Motor neuron (in vitro differentiated cells): ENCODE measurements at regions not wholly inside any gene's neighbourhood (a gene's known extent, or its start where the extent isn't known, plus 50 kb on each side); places are given as distances from the start of the nearest gene placed in this dataset.

ENCODE experiments used
- ATAC-seq, 8 experiments: fragments of 200-7000 bp; cut with Tn5 transposase; replicated peaks in 6 of 8; 2 replicates each; pipeline ENCODE4 v1.8.0; 2021; ENCODE audit warnings: mild to moderate bottlenecking in 8 of 8, moderate library complexity in 8 of 8
- H3K27ac ChIP-seq, 2 donors: fragments of 250-450 bp; sonication (Bioruptor Pico); 2 replicates each; pipeline ENCODE4 v1.9.0; 2021; ENCODE audit warnings: antibody characterized with exemption in 2 of 2, mild to moderate bottlenecking in 2 of 2, moderate library complexity in 1 of 2
- H3K4me1 ChIP-seq, 2 donors: fragments of 250-450 bp; sonication (Bioruptor Pico); replicated peaks in 1 of 2; 2 replicates each; pipeline ENCODE4 v1.6.1; 2021; ENCODE audit warnings: antibody characterized with exemption in 2 of 2, mild to moderate bottlenecking in 2 of 2, moderate library complexity in 1 of 2
- H3K4me3 ChIP-seq, 5 donors: fragments of 250-450 bp; sonication (Bioruptor Pico); 2 replicates each; pipeline ENCODE4 v1.9.0; 2021; ENCODE audit warnings: antibody characterized with exemption in 5 of 5, mild to moderate bottlenecking in 5 of 5, moderate library complexity in 4 of 5
- WGBS, 10 experiments: fragments of 450-650 bp; shearing (Covaris generic); methylation state at CpG; one replicate each; pipeline ENCODE4 v1.0.0; 2022; 5-methylcytosine and 5-hydroxymethylcytosine counted together
- in situ Hi-C, 9 experiments: fragments of 400-800 bp; cut with MboI; loops; one replicate each; pipeline ENCODE4 v1.15.0; 2021; ENCODE audit warnings: low sequenced_read_pairs in 9 of 9, low pct_unique_long_range_greater_than_20kb in 2 of 9; ENCODE audit not compliant: unreplicated experiment in 9 of 9

GRCh38 chr4:71171592-71171991 lies 167.2 kb upstream of the SLC4A4 start:
- Histone ChIP-seq H3K4me3 (no peak overlapping the region), H3K4me1 (no peaks in the 10 kb centered on the region), H3K27ac (no peak overlapping the region)
- in situ Hi-C loops = no loop called here
- no peak for ATAC-seq
- 80 to 100% (median 100%) methylated on average over 1 to 2 of the region's 2 CpGs; no CpG with 5 or more reads in 2 of the 10 experiments for WGBS, 10 experiments

- H3K27ac ChIP-seq = no peak overlapping the region
- no peak overlapping the region for H3K4me3 ChIP-seq
- ATAC-seq = no peak
- peaks cover 0 to 4% of the 10 kb centered on the region in 2 donors for H3K4me1 ChIP-seq
- in situ Hi-C loops = no loop called here
- 17 to 100% (median 92%) methylated on average over 1 of the region's 1 CpG; no CpG with 5 or more reads in 4 of the 10 experiments for WGBS, 10 experiments
These were observed 157.5 kb upstream of the SLC4A4 start for GRCh38 chr4:71181332-71181731.

GRCh38 chr4:71184195-71184781 lies 154.5 kb upstream of the SLC4A4 start:
- in situ Hi-C loops = no loop called here
- Histone ChIP-seq H3K4me3 (no peak overlapping the region), H3K27ac (no peak overlapping the region), H3K4me1 (peaks cover 0 to 4% of the 10 kb centered on the region in 2 donors)
- WGBS, 10 experiments = 6 to 67% (median 30%) methylated on average over 4 to 10 of the region's 10 CpGs
- peak in 2 of 8 experiments; percentile 15 to 24 for ATAC-seq

GRCh38 chr4:71185037-71185436 lies 153.8 kb upstream of the SLC4A4 start:
- no peak for ATAC-seq
- 43 to 100% (median 88%) methylated on average over 1 to 3 of the region's 3 CpGs; no CpG with 5 or more reads in 1 of the 10 experiments for WGBS, 10 experiments
- Histone ChIP-seq H3K4me3 (no peak overlapping the region), H3K27ac (no peak overlapping the region), H3K4me1 (peaks cover 0 to 4% of the 10 kb centered on the region in 2 donors)
- in situ Hi-C loops = no loop called here

GRCh38 chr4:71186257-71186565 lies 152.6 kb upstream of the SLC4A4 start:
- Histone ChIP-seq H3K4me3 (peak overlapping the region; percentile 62 to 87 (median 78)), H3K27ac (no peak overlapping the region), H3K4me1 (peaks cover 0 to 4% of the 10 kb centered on the region in 2 donors)
- ATAC-seq = no peak
- WGBS, 10 experiments = 0 to 21% (median 4%) methylated on average over 1 to 6 of the region's 11 CpGs; no CpG with 5 or more reads in 2 of the 10 experiments
- in situ Hi-C loops = no loop called here

- in situ Hi-C loops = no loop called here
- 0% methylated on average over 2 of the region's 105 CpGs; no CpG with 5 or more reads in 9 of the 10 experiments for WGBS, 10 experiments
These were observed 152.0 kb upstream of the SLC4A4 start for GRCh38 chr4:71186566-71187403.

GRCh38 chr4:71187404-71188155 lies 151.2 kb upstream of the SLC4A4 start:
- Histone ChIP-seq H3K4me3 (peak overlapping the region; percentile 62 to 87 (median 78)), H3K4me1 (peaks cover 0 to 4% of the 10 kb centered on the region in 2 donors), H3K27ac (peak overlapping the region in 1 of 2 donors; percentile 69)
- WGBS, 10 experiments = 0 to 60% (median 0%) methylated on average over 1 to 20 of the region's 45 CpGs; no CpG with 5 or more reads in 2 of the 10 experiments
- in situ Hi-C loops = no loop called here
- peak; percentile 16 to 52 (median 28) for ATAC-seq

More at GRCh38 chr4:71186566-71187403, 152.0 kb upstream of the SLC4A4 start:
- Histone ChIP-seq H3K27ac (peak overlapping the region in 1 of 2 donors; percentile 69), H3K4me1 (peaks cover 0 to 4% of the 10 kb centered on the region in 2 donors), H3K4me3 (peak overlapping the region; percentile 62 to 87 (median 78))
- ATAC-seq = peak; percentile 66 to 86 (median 82)

GRCh38 chr4:71188156-71188640 lies 150.6 kb upstream of the SLC4A4 start:
- WGBS, 10 experiments = 0 to 21% (median 7%) methylated on average over 2 to 7 of the region's 7 CpGs
- in situ Hi-C loops = no loop called here
- Histone ChIP-seq H3K27ac (no peak overlapping the region), H3K4me3 (peak overlapping the region; percentile 62 to 87 (median 78)), H3K4me1 (peaks cover 0 to 4% of the 10 kb centered on the region in 2 donors)
- no peak for ATAC-seq

- Histone ChIP-seq H3K4me3 (peak overlapping the region in 1 of 5 donors; percentile 87), H3K4me1 (peaks cover 0 to 4% of the 10 kb centered on the region in 2 donors), H3K27ac (no peak overlapping the region)
- no peak for ATAC-seq
- in situ Hi-C loops = no loop called here
- 40 to 100% (median 88%) methylated on average over 1 of the region's 1 CpG; no CpG with 5 or more reads in 3 of the 10 experiments for WGBS, 10 experiments
These were observed 149.9 kb upstream of the SLC4A4 start for GRCh38 chr4:71188951-71189350.

- in situ Hi-C loops = no loop called here
- Histone ChIP-seq H3K4me1 (peaks cover 0 to 2% of the 10 kb centered on the region in 2 donors), H3K4me3 (no peak overlapping the region), H3K27ac (no peak overlapping the region)
- WGBS, 10 experiments = 38 to 98% (median 74%) methylated on average over 3 to 6 of the region's 6 CpGs; no CpG with 5 or more reads in 1 of the 10 experiments
- ATAC-seq = no peak
These were observed 149.3 kb upstream of the SLC4A4 start for GRCh38 chr4:71189471-71189870.

GRCh38 chr4:71194454-71194853 lies 144.4 kb upstream of the SLC4A4 start:
- in situ Hi-C loops = no loop called here
- Histone ChIP-seq H3K4me1 (no peaks in the 10 kb centered on the region), H3K4me3 (no peak overlapping the region), H3K27ac (no peak overlapping the region)
- ATAC-seq = no peak
- 17 to 100% (median 75%) methylated on average over 1 of the region's 1 CpG; no CpG with 5 or more reads in 2 of the 10 experiments for WGBS, 10 experiments

- ATAC-seq = peak in 1 of 8 experiments; percentile 40
These were observed 142.9 kb upstream of the SLC4A4 start for GRCh38 chr4:71195924-71196323.

More at GRCh38 chr4:71195924-71196323, 142.9 kb upstream of the SLC4A4 start:
- H3K27ac ChIP-seq = no peak overlapping the region
- no peak overlapping the region for H3K4me3 ChIP-seq
- WGBS, 10 experiments = 0 to 88% (median 35%) methylated on average over 1 to 4 of the region's 4 CpGs; no CpG with 5 or more reads in 1 of the 10 experiments
- no peaks in the 10 kb centered on the region for H3K4me1 ChIP-seq
- in situ Hi-C loops = no loop called here
